ENCODE measurements at regions not wholly inside any gene's neighbourhood (a gene's known extent, or its start where the extent isn't known, plus 50 kb on each side); places are given as distances from the start of the nearest gene placed in this dataset.

DNA sequence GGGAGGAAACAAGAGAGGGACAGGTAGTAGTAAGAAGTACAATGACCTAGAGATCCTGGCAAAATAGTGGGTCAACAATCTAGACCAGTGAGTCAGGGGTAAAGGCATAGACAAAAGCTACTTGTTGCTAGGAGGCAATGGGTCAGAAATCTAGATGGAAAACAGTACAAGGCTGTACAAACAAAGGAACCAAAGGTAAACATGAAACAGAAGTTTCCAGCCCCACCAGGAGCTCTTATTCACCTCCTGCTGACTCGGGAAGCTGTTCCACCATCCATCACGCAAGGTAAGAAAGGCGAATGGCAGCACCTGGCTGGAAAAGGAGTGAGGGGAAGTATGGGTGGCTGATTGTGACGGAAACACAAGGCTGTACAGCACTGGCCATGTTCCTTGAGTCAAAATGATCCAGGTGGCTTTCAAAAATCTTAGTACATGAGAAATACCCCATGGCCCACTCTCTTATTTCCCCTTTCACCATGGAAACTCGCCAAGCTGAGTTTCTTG is 70.5 kb upstream of the RAI14 start:
- H3K4me3 ChIP-seq (ENCODE audit: low read length): no peak overlapping the region
- H3K9me3 ChIP-seq (ENCODE audit: low read depth, low read length): no peaks in the 10 kb centered on the region
- H3K4me1 ChIP-seq (ENCODE audit: insufficient read depth, low read length): no peaks in the 10 kb centered on the region
- H3K27me3 ChIP-seq (ENCODE audit: insufficient read depth, low read length): no peaks in the 10 kb centered on the region

DNA sequence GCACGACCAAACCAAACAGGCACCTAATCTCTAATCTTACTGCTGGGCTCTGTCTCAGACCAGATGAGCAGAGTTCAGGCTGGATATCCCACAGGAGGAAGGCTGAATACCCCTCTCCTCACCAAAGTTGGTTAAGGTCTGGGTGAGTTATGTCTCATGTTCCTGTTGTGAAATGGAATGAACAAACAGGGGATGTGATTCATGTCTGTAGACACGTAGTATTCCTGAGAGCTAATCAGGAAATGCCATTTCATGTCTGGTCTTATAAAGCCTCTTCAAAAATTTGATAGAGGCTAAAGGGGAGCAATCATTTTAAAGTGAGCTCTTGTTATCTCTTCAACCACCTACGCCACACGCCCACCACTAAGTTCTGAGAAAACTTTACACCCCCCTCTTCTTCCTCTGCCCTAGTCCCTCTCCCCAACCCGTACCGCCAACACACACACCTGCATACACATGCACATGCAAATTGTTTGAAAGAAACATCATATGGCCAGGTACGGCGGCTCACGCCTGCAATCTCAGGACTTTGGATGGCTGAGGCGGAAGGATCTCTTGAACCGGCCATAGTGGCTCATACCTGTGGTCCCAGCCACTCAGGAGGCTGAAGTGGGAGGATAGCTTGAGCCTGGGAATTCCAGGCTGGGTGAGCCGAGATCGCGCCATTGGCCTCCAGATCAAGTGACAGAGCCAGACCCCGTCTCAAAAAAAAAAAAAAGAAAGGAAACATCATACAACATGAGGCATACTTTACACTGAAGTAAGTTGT is 69.8 kb upstream of the RAI14 start:
- no peaks in the 10 kb centered on the region for H3K27me3 ChIP-seq (ENCODE audit: insufficient read depth, low read length)
- H3K4me3 ChIP-seq (ENCODE audit: low read length): no peak overlapping the region
- H3K4me1 ChIP-seq (ENCODE audit: insufficient read depth, low read length): no peaks in the 10 kb centered on the region
- H3K9me3 ChIP-seq (ENCODE audit: low read depth, low read length): no peaks in the 10 kb centered on the region

DNA sequence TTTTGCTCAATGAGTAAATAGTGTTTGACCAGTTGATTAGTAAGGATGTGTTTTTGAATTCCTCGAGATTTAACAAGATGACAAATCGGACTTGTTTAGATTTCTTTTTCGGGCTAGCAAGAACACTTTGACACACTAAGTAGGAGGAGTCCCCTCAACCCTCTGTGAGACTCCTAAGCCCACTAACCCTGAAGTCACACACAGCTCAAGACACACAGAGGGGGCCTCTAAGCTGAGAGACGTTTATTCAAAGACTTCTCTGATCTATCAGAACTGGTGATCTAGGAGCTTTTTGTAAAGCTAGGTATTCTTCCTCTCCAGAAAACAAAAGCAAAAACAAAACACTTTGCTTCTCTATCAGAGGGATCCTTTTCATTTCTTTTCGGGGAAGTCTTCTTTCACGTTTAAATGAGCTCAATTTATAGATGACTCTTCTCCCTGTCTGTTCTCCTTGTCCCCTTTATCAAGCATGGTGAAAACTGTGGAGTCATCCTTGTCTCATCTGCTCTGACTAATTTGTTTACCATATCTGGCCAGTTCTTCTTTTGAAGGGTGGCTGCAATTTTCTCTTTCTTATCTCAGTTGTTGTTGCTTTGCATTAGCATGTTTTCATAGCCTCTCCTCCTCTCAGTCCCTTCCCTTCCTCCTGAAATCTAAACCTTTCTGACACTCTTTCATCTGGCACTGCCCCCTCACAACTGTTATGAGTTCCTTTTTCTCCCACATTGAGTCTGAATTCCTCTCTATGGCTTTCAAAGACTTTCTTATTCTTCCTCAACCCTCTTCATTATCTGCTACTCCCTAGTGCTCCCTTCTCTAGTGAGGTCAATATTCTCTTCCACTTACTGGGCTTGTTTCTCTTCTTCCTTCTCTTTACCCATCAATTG is 68.5 kb upstream of the RAI14 start:
- Histone ChIP-seq H3K4me3 (ENCODE audit: low read length) (no peak overlapping the region), H3K27me3 (ENCODE audit: insufficient read depth, low read length) (no peaks in the 10 kb centered on the region), H3K4me1 (ENCODE audit: insufficient read depth, low read length) (no peaks in the 10 kb centered on the region), H3K9me3 (ENCODE audit: low read depth, low read length) (no peaks in the 10 kb centered on the region)

DNA sequence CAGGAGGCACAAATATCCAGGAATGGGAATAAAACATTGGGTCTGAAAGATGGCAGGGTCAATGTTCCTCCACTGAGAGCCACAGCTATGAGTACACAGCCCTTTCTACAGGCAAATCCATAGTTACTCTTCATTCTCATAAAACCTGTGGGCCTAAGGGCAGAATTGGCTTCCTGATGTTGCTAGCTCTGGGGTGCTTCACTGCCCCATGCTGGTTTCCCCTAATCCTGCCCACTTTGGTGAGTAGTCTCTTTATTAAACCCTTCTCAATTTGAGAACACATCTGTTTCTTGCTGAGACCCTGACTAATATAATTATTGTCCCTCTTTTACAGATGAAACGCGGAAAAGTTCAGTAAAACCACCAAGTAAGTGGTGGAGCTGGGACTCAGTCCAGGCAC is 66.3 kb upstream of the RAI14 start:
- Histone ChIP-seq H3K9me3 (ENCODE audit: low read depth, low read length) (no peaks in the 10 kb centered on the region), H3K4me3 (ENCODE audit: low read length) (no peak overlapping the region), H3K27me3 (ENCODE audit: insufficient read depth, low read length) (no peaks in the 10 kb centered on the region), H3K4me1 (ENCODE audit: insufficient read depth, low read length) (no peaks in the 10 kb centered on the region)

DNA sequence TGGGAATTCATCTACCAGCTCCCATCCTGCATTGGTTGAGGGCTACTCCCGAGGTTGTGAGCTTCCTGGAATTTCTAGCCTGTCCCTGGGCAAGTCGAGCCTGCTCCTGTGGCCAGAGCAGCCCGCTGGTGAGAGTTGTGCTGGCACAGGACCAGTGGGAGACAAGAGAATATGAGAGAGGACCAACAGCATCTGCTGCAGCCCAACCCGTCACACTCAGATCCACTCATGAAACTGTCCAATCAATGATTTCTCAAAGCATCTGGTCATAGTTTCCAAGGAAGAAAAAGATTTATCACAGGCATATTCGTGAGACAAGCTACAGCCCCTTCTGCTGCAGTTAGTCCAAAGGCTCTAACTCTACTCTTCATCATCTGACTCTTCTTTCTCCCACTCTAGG is 64.4 kb upstream of the RAI14 start:
- no peaks in the 10 kb centered on the region for H3K9me3 ChIP-seq (ENCODE audit: low read depth, low read length)
- H3K27me3 ChIP-seq (ENCODE audit: insufficient read depth, low read length): no peaks in the 10 kb centered on the region
- no peaks in the 10 kb centered on the region for H3K4me1 ChIP-seq (ENCODE audit: insufficient read depth, low read length)
- no peak overlapping the region for H3K4me3 ChIP-seq (ENCODE audit: low read length)

DNA sequence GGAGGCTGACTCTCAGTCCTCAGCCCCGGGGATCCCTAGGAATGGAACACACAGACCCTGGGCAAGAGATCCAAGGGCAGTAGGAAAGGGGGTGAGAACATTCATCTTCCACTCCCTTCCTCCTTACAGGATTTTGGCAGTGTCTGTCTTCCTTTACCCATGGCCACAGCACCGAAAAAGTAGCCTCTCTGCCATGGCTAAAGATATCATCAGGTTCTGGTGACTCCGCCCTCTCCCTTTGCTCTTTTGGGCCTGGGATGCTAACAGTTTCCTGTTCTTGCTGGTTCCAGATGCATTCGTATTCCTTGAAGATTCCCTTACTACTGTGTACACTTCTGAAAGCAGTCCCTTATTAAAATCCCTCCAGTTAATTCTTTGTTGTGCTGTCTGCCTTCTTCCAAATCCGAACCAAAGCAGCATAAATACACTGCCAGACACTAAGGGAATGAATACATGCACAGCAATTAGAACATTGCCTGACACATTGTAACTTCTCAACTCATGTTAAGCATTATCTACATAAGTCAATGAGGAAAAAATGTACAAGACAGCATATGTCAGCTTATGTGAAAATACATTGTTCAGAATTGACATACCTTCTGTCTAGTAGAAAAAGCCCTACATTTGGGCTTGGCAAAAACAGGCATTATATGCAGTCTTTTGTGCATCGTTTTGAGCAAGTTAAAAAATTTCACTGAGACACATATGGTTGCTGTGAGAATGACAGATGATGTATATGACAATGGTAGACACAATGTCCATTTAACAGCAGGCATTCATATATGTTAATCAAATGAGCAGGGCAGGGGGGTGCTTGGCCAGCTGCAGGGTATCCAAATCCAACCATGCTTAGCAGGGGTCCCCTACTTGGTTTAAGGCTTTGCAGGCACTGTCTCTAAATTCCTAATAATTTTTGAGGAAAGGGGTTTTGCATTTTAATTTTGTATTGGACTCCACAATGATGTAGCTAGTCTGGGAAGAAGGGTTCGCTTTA is 58.8 kb upstream of the RAI14 start:
- no peaks in the 10 kb centered on the region for H3K4me1 ChIP-seq (ENCODE audit: insufficient read depth, low read length)
- no peak overlapping the region for H3K4me3 ChIP-seq (ENCODE audit: low read length)
- no peaks in the 10 kb centered on the region for H3K9me3 ChIP-seq (ENCODE audit: low read depth, low read length)
- peaks cover 3% of the 10 kb centered on the region for H3K27me3 ChIP-seq (ENCODE audit: insufficient read depth, low read length)

DNA sequence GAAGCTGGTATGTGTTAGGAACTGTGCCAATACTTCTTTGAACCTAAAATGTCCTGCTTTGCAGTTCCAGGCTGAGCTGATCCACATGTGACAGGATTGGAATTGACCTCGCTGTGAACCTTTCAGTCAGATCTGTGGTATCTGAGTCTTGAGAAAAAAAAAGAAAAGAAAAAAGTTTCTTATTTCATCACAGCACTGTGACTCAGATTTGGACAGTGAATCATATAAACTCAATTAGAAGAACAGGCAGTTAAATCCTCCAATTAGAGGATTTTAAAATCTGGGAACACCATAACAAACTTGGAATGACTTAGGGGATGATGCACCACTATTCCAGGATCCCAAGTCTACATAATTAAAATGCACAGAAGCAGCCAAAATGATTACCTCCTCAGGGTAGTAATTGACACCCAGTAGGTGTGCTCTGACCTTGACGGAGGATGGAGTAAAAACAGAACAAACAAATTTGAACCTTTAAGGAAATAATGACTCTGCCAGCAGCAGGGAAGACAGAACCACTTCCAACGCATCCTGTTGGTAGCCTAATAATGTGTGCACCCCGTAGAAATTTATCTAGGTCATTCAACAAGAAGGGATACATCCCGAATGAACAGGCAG is 57.8 kb upstream of the RAI14 start:
- no peak overlapping the region for H3K4me3 ChIP-seq (ENCODE audit: low read length)
- no peaks in the 10 kb centered on the region for H3K4me1 ChIP-seq (ENCODE audit: insufficient read depth, low read length)
- H3K27me3 ChIP-seq (ENCODE audit: insufficient read depth, low read length): peaks cover 3% of the 10 kb centered on the region
- no peaks in the 10 kb centered on the region for H3K9me3 ChIP-seq (ENCODE audit: low read depth, low read length)

DNA sequence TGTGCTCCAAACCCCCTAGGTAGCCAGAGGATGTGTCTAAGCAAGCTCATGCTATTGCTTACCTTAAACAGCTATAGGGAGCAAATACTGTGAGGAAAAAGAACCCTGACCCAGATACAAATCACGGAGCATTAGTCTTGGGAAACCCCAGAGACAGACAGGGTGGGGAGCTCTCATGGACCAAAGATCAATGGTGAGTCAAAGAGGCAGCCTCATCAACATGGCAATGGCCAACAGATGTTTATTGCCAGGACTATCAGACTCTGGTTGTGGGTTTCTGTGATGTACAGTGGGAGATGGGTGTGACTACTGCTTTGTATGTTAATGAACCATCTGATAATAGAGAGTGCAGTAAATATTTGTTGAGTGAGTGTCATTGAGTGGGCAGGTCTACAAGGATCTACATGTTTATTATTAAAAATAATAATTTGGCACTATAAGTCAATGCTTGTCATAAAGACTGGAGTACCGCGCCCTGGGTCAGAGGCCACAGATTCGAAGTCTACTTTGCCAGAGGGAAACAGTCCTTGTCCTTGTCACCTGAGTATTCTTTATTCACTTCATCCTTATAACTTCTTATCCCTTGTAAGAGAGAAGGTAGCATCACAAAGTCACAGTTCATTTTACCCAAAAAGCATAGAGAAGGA is 56.5 kb upstream of the RAI14 start:
- peaks cover 3% of the 10 kb centered on the region for H3K27me3 ChIP-seq (ENCODE audit: insufficient read depth, low read length)
- H3K4me3 ChIP-seq (ENCODE audit: low read length): no peak overlapping the region
- H3K4me1 ChIP-seq (ENCODE audit: insufficient read depth, low read length): no peaks in the 10 kb centered on the region
- no peaks in the 10 kb centered on the region for H3K9me3 ChIP-seq (ENCODE audit: low read depth, low read length)

DNA sequence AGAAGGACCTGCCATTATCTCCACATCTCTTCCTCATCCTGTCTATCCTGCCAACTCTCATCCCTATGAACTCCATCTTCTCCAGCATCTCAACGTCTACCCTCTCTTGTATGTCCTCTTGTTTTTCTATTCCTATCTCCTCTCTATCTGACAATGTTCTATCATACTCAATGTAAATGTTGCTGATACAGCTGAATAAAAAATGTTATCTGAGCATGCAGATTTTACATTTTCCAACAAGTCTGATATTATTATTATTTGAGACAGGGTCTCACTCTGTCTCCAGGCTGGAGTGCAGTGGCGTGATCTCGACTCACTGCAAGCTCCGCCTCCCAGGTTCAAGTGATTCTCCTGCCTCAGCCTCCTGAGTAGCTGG is 56.0 kb upstream of the RAI14 start:
- Histone ChIP-seq H3K27me3 (ENCODE audit: insufficient read depth, low read length) (peaks cover 3% of the 10 kb centered on the region), H3K9me3 (ENCODE audit: low read depth, low read length) (no peaks in the 10 kb centered on the region), H3K4me3 (ENCODE audit: low read length) (no peak overlapping the region), H3K4me1 (ENCODE audit: insufficient read depth, low read length) (no peaks in the 10 kb centered on the region)

DNA sequence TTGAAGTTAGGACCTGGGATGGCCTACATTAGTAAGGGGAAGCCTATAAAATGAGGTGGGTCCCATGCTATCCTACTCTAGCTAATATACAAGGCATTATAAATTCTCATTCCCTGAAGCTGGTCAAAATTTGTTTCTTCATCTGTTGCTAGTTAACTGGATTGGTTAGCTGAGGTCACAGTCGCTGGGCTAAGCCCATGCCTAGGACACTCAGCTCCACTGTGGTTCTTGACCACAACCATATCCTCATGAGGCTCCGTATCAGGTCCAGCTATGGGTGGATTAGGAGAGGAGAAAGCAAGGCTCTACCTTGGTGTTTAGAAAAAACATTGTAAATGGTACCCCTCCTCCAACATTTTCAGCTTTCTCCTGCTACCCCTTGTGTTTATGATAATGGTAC is 52.8 kb upstream of the RAI14 start:
- Histone ChIP-seq H3K4me3 (ENCODE audit: low read length) (no peak overlapping the region), H3K4me1 (ENCODE audit: insufficient read depth, low read length) (no peaks in the 10 kb centered on the region), H3K9me3 (ENCODE audit: low read depth, low read length) (no peaks in the 10 kb centered on the region), H3K27me3 (ENCODE audit: insufficient read depth, low read length) (no peaks in the 10 kb centered on the region)

DNA sequence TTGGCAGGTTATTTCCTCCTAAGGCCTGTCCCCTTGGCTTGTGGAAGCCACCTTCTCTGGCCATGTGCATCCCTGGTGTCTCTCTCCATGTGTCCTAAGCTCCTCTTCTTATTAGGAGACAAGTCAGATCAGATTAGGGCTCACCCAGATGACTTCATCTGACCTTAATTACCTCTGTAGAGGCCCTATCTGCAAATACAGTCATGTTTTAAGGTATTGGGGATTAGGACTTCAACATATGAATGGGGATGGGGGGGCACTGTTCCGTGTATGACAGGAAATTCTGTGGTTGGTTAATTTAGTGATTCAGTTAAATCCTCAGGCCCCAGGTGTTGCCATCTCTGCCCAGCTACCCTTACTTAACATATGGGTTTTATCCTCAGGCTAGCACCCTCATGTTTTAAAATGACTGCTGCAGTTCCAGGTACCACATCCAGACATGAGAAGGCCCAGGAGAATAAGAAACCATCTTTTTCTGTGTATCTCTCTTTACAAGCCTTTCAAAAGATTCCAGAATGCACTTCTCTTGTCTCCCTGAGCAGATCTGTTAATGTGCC is 51.9 kb upstream of the RAI14 start:
- Histone ChIP-seq H3K4me1 (ENCODE audit: insufficient read depth, low read length) (no peaks in the 10 kb centered on the region), H3K27me3 (ENCODE audit: insufficient read depth, low read length) (no peaks in the 10 kb centered on the region), H3K4me3 (ENCODE audit: low read length) (no peak overlapping the region)

DNA sequence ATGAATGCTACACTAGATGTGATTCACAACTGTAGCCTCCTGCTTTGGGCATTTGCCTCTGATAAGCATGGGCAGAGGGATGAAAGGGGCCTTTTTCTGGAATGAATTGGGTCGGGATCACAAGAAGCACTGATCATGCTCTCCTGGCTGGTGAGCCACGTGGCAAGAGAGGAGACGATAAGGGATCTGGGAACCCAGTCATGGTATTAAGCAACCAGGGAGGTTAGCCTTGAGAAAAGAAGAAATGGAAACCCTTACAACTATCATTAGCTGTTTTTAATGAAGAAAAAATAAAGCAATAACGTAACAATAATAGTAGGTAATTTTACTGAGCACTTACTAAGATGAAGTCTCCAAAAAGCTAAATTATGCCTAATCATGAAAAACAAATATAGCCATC is 50.0 kb upstream of the RAI14 start:
- Histone ChIP-seq H3K9me3 (ENCODE audit: low read depth, low read length) (no peaks in the 10 kb centered on the region), H3K4me1 (ENCODE audit: insufficient read depth, low read length) (no peaks in the 10 kb centered on the region), H3K27me3 (ENCODE audit: insufficient read depth, low read length) (no peaks in the 10 kb centered on the region), H3K4me3 (ENCODE audit: low read length) (no peak overlapping the region)

More for the DNA sequence above, 51.9 kb upstream of the RAI14 start:
- H3K9me3 ChIP-seq (ENCODE audit: low read depth, low read length): no peaks in the 10 kb centered on the region

All from mononuclear cell (primary cell).